HG03575 (cell line): ENCODE measurements at regions not wholly inside any gene's neighbourhood (a gene's known extent, or its start where the extent isn't known, plus 50 kb on each side); places are given as distances from the start of the nearest gene placed in this dataset.

Experiments
- ATAC-seq: cut with Tn5 transposase; IDR thresholded peaks from one replicate; pipeline ENCODE4 v1.9.1; 2021; ENCODE audit not compliant: unreplicated experiment, insufficient number of reproducible peaks, low FRiP score; ENCODE audit errors: extremely low read depth

DNA sequence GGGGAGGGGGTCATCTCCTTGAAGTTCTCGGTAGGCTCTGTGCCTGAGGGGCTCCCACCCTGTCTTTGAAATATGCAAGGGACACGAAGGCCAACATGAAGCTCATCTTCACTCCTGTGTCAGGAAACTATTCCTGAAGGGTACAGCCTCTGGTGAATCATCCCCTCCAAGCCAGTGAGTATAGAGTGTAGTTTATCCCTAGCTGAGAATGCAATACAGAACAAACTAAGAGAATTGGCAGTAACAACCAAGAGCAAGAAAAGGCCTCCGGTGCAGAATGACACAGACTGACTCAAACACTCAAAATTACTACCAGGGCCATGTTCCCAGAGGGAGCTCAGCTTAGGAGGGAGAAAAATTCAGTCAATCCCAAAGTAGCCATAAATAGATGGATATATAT lies 413.3 kb downstream of the BCL11A start:
- ATAC-seq: no peak

DNA sequence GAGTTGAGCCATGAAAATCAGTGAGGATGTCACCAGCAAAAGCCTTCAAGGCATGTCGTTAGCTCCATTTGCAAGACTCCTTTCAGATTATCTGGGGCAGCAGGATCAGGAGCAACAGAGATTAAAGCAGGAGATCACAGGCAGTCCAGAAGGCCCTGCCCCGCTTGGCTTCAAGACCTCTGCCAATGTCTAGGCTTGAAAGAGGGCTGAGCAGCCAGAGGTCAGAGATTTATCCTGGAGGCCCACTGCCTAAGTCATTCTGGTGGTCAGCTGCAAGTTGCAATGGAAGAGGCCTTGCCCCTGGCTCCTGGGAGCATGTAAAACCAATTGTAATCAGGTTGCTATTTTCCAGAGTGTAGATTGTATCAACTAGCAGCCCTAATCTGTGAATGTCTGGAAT lies 416.5 kb downstream of the BCL11A start:
- ATAC-seq: no peak

DNA sequence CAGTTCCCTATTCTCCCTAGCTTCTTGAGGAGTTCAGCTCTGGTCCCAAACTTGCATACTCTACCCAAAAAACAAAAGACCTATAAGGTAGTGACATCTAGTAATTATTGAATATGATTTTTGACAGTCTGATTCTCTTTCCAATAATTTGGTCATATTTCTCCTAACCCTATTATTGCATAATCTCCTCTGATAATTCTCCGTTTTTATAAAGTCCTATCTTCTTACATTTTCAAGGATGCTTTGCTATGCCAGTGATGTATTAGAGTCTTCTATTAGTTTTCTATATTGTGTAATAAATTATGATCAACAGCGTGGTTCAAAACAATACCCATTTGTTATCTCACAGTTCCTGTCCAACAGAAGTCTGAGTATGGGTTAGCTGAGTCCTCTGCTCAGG lies 426.3 kb downstream of the BCL11A start:
- no peak for ATAC-seq

- ATAC-seq: no peak
These were observed 427.6 kb downstream of the BCL11A start for GRCh38 chr2:60125611-60126426.

GRCh38 chr2:60119778-60120177 lies 433.7 kb downstream of the BCL11A start:
- ATAC-seq: no peak

- ATAC-seq: no peak
These were observed 434.5 kb downstream of the BCL11A start for GRCh38 chr2:60118917-60119316.

- no peak for ATAC-seq
These were observed 435.4 kb downstream of the BCL11A start for GRCh38 chr2:60118061-60118460.

DNA sequence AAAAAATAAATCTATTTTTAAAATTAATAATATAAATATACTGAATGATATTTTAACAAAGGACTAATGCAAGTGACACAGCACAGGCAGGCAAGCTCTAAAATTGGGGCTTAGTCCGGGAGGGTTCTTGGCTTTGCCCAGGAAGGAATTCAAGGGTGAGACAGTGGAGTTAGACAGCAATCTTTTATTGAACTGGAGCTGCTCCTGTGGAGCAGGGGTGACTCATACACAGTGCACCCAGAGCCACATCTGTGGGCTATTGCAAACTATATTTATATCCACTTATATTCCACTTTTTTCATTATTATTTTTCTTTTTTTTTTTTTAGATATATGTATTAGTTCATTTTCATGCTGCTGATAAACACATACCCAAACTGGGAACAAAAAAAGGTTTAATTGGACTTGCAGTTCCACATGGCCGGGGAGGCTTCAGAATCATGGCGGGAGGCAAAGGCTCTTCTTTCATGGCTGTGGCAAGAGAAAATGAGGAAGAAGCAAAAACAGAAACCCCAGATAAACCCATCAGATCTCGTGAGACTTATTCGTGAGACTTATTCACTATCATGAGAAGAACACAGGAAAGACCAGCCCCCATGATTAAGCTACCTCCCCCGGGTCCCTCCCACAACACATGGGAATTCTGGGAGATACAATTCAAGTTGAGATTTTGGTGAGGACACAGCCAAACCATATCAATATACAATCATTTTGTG lies 437.1 kb downstream of the BCL11A start:
- ATAC-seq: no peak

DNA sequence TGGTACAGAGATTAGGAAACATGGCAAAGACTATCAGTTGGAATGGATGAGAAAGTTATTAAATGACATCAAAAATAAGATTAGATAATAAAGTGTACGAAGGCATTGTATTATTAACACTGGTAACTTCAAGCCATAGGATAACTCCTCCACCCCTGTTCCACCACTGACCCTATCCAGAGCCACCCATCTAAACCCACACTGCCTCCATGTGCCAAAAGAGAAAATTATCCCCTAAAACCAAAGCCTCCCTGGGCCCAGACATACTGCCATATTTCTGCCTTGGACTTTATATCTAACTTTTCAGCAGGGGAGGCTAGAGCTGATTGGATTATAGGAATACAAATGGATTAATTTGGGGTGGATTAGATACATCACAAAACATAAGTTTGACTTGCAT lies 443.7 kb downstream of the BCL11A start:
- no peak for ATAC-seq

DNA sequence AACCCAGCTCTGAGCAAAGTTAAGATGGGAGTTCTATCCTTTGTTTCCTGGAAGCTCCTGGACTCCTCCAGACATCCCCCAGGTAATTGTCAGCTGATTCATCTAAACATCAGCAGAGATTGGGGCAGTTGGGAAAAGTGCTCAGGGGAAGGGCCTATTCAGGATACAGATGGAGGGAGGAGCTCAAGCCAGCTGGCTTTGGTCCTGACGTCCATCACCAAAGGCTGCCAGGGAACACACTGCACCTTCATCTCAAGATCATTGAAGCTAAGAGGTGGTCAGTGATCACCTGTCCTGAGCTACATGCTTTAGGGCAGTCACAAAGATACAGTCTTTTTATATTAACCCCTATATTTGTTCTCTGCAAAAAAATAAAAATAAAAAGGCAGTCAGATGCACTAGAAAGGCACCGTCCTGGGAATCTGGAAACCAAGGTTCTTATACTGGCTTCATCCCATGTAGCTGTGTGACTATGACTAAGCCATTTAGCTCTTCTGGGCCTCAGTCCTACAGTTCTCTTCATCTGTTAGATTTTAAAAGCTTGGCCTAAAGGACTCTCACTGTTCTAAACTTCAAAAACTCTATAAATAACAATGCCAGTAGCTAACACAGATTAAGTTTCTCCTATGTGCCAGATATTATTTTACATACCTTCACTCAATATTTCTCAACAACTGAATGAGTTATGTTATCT lies 446.5 kb downstream of the BCL11A start:
- no peak for ATAC-seq

DNA sequence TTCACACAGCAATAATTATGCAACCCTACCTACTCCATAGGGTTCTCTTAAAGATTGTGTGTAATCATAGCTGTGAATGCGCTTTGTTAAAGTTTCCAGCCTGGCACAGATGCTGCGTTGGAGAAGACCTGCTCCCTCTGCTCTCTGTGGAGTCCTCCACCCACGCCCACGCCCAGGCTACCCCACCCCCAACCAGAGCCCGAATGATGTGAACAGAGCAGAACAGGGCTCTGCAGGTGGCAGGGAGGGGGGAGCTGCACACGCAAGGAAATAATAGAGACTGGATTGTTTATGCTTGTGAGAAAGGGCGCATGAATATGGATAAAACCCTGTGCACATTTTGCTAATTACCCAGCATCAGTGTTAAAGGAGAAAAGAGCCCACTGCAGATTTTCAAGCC lies 447.5 kb downstream of the BCL11A start:
- no peak for ATAC-seq

GRCh38 chr2:60104514-60105505 lies 448.6 kb downstream of the BCL11A start:
- no peak for ATAC-seq

DNA sequence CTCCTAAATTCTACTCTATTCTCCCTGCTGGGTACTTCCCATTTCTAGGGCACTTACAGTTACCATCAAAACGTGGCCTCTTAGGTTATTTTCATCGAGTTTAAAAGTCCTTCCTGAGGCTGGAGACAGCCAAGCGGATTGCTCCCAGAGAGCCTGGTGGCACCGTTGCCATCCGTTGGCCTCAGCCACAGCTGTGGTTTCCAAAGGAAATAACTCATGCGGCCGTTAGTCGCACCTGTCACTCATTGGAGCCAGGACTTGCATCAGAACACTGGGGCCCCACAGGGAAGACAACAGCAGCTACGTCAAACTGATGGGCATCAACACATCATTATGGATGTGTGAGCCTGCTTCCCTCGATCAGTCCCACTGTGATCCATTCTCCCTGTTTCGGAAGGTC lies 453.4 kb downstream of the BCL11A start:
- ATAC-seq: no peak

GRCh38 chr2:60098996-60099395 lies 454.5 kb downstream of the BCL11A start:
- no peak for ATAC-seq

DNA sequence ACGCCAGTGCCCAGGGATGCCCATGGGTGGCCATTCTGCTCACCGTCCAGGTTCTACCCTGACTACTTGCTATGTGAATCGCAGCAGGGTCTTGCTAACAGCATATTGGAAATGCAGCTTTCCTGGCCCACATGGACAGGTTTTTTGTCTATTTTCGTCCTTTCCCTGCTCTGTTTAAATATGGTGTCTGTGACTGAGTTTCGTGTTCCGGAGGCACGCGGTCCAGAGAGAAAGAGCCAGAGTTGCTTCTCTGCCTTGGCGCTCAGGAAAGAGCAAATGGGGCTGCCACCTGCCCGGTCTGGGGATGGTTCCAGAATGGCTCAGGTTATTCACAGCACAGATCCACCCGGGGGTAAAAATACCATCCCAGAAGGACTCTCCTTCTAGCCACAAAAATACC lies 456.2 kb downstream of the BCL11A start:
- ATAC-seq: no peak

GRCh38 chr2:60096556-60096955 lies 456.9 kb downstream of the BCL11A start:
- no peak for ATAC-seq

- no peak for ATAC-seq
These were observed 457.6 kb downstream of the BCL11A start for GRCh38 chr2:60095903-60096302.

DNA sequence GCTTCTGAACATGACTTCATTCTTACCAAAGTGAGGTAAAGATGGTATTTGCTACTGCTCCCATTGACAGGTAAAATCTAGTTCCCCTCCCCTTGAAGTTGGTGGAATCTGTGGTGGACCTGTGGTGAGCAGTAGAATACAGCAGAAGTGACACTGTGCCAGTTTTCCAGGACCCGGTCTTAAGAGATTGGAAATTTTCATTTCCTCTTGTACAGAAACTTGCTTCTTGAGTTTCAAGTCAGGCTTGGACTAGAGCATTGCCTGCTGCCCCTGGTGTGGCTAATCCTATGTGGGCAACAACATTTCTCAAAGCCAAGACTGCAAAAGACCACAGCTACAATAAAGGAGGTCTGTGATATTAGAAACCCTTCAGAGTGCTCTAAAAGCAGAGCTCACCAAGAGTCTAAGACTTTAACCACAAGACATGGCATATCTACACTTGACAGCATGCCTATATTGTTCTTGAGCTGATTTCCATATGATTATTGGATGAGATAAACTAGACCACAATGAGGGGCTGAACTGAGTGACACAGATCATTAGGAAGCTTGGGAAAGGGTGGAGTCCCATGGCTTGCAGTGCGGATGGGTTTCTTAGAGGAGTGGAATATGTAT lies 458.1 kb downstream of the BCL11A start:
- ATAC-seq: no peak
